HepG2 (cell line): ENCODE measurements at regions not wholly inside any gene's neighbourhood (a gene's known extent, or its start where the extent isn't known, plus 50 kb on each side); places are given as distances from the start of the nearest gene placed in this dataset.

Experiments
- ATAC-seq: fragments of 200-7000 bp; cut with Tn5 transposase; 3 replicates; pipeline ENCODE4 v1.9.1; 2020; ENCODE audit warnings: mild to moderate bottlenecking, moderate library complexity
- BruUV-seq: library from RNA; stranded (reverse); fragments of 400-500 nt; replicated peaks from 2 replicates; lab custom pipeline; 2021; lab: Mats Ljungman, UMichigan
- CTCF ChIA-PET: fragments of 300-600 bp; formaldehyde crosslinking; extraction: SDS; loops from one replicate; lab custom pipeline; 2021; ENCODE audit warnings: low total read pairs, inconsistent platforms, low intra/inter-chr PET ratio; lab: Yijun Ruan, JAX
- POLR2A ChIA-PET: fragments of 350-600 bp; sonication (Branson Sonifier 250); formaldehyde crosslinking; loops from one replicate; lab custom pipeline; 2020; ENCODE audit warnings: antibody characterized with exemption, inconsistent platforms; lab: Yijun Ruan, JAX
- DNase-seq: peaks from one replicate; pipeline ENCODE4 v3.0.0-alpha.2; 2015; ENCODE audit warnings: low spot score
- FAIRE-seq: peaks from 3 replicates; lab custom pipeline; 2011; peaks lifted over from hg19 to GRCh38; lab: Jason Lieb, UNC
- H2AFZ ChIP-seq: one replicate; pipeline ENCODE4 v1.6.1; 2011; ENCODE audit warnings: low read length, inconsistent platforms
- H3K27ac ChIP-seq: fragments of 300-600 bp; 3 replicates; pipeline ENCODE4 v1.8.0; 2011; ENCODE audit warnings: mixed run types, mild to moderate bottlenecking, mixed read lengths, low read length, inconsistent platforms; ENCODE audit not compliant: insufficient read depth; ENCODE audit errors: extremely low read length
- H3K27me3 ChIP-seq, 2 experiments: fragments of 200-600 bp in 1 of 2; 2 replicates in 1 of 2; 3 replicates in 1 of 2; pipeline versions ENCODE4 v1.6.0 to v1.8.0; 2011; ENCODE audit warnings: low read length in 2 of 2, mild to moderate bottlenecking in 2 of 2, moderate library complexity in 2 of 2, inconsistent platforms in 1 of 2; ENCODE audit not compliant: insufficient read depth in 2 of 2, control insufficient read depth in 1 of 2
- H3K36me3 ChIP-seq, 2 experiments: fragments of 200-600 bp in 1 of 2; replicated peaks in 1 of 2; 2 replicates in 1 of 2; 3 replicates in 1 of 2; pipeline versions ENCODE4 v1.5.1 to v1.8.0; 2011; ENCODE audit warnings: low read length in 2 of 2, inconsistent platforms in 1 of 2; ENCODE audit not compliant: insufficient read depth in 2 of 2, control insufficient read depth in 1 of 2
- H3K4me1 ChIP-seq: 2 replicates; pipeline ENCODE4 v1.5.1; 2012; ENCODE audit warnings: low read length, inconsistent platforms; ENCODE audit not compliant: insufficient read depth
- H3K4me2 ChIP-seq: 2 replicates; pipeline ENCODE4 v1.6.0; 2011; ENCODE audit warnings: low read depth, low read length, inconsistent platforms
- H3K4me3 ChIP-seq, 3 experiments: fragments of 200-600 bp in 1 of 3; sonication (generic), shearing (Covaris generic) in 1 of 3; replicated peaks in 1 of 3; 2 replicates each; pipeline ENCODE4 v1.5.1; 2011 to 2016; ENCODE audit warnings: low read length in 3 of 3, inconsistent platforms in 2 of 3, low read depth in 2 of 3, mild to moderate bottlenecking in 2 of 3, control low read depth in 1 of 3, mixed read lengths in 1 of 3; ENCODE audit not compliant: insufficient read depth in 1 of 3
- H3K79me2 ChIP-seq: one replicate; pipeline ENCODE4 v1.6.1; 2011; ENCODE audit warnings: low read length, inconsistent platforms; ENCODE audit not compliant: insufficient read depth
- H3K9ac ChIP-seq: 2 replicates; pipeline ENCODE4 v1.6.0; 2011; ENCODE audit warnings: mild to moderate bottlenecking, low read depth, low read length, inconsistent platforms; ENCODE audit not compliant: insufficient read depth
- H3K9me3 ChIP-seq: 2 replicates; pipeline ENCODE4 v1.5.1; 2012; ENCODE audit warnings: mild to moderate bottlenecking, low read length
- H4K20me1 ChIP-seq: 2 replicates; pipeline ENCODE4 v1.6.0; 2011; ENCODE audit warnings: inconsistent platforms, mild to moderate bottlenecking, low read length, moderate library complexity; ENCODE audit not compliant: insufficient read depth
- CEBPG ChIP-seq: IDR thresholded peaks from 2 replicates; pipeline ENCODE4 v1.6.1; 2016
- EHMT2 ChIP-seq: fragments of 200-600 bp; sonication (generic); IDR thresholded peaks from 2 replicates; pipeline ENCODE4 v1.7.0; 2017; ENCODE audit warnings: antibody characterized with exemption, low read depth, low read length, borderline replicate concordance
- FOXP1 ChIP-seq, 2 experiments: fragments of 450-650 bp in 1 of 2; IDR thresholded peaks; 2 replicates each; pipeline ENCODE4 v1.6.1; 2017 to 2018; ENCODE audit warnings: antibody characterized with exemption in 1 of 2
- MIER3 ChIP-seq: IDR thresholded peaks from 2 replicates; pipeline ENCODE4 v1.6.1; 2016; ENCODE audit warnings: missing compliant biosample characterization, borderline replicate concordance
- SMAD3 ChIP-seq: sonication (generic); formaldehyde crosslinking; IDR thresholded peaks from 2 replicates; pipeline ENCODE4 v1.4.0; 2020; ENCODE audit warnings: missing genetic modification reagents
- ZFAT ChIP-seq: sonication (generic); formaldehyde crosslinking; conservative IDR thresholded peaks from 2 replicates; pipeline ENCODE4 v1.8.1; 2023; ENCODE audit warnings: missing genetic modification reagents, inconsistent platforms
- ZNF670 ChIP-seq: sonication (generic); formaldehyde crosslinking; IDR thresholded peaks from 2 replicates; pipeline ENCODE4 v1.8.0; 2022; ENCODE audit warnings: mild to moderate bottlenecking, missing genetic modification reagents, borderline replicate concordance
- WGBS: methylation state at CpG from one replicate; pipeline ENCODE4 v1.1.6; 2017; ENCODE audit warnings: low lambda C conversion rate; 5-methylcytosine and 5-hydroxymethylcytosine counted together
- in situ Hi-C: cut with HindIII; loops from 2 replicates; pipeline ENCODE4 v1.10.0; 2017; ENCODE audit warnings: low pct_unique_long_range_greater_than_20kb; ENCODE audit not compliant: extremely low pct_ligation_motif_present
- intact Hi-C: fragments of 100-400 bp; cut with micrococcal nuclease; formaldehyde crosslinking; loops from one replicate; pipeline ENCODE4 v1.10.0; 2022; ENCODE audit not compliant: unreplicated experiment
- TF ChIP-seq, protein P1 (sequence below): sonication (generic); formaldehyde crosslinking; IDR thresholded peaks from 2 replicates; pipeline ENCODE4 v1.5.0; 2020; ENCODE audit warnings: mild to moderate bottlenecking, missing genetic modification reagents, moderate library complexity

DNA sequence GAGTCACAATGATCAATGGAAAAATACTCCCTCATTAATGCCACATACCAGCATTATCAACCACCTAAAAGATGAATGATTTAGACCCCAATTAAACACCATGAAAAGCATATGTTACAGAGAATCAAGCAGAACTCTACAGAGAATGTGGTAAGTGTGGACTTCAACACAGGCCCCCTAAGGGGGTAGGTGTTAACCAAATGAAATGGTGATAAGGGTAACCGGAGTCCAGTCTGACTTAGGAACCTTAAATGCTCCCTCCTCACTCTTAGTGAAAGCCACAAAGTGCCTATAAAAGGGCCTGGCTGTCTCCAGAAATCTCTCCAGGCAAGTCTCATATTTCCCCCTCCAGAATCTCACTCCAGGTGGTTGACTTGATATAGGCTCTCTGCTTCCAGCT, 149.2 kb upstream of the FOXD3 start (continued):
- no peak for TF ChIP-seq FOXP1 (IDR thresholded peaks at IDR 0.05)
- TF ChIP-seq FOXP1 (CRISPR knock-in tag; IDR thresholded peaks at IDR 0.05), result no peak

DNA sequence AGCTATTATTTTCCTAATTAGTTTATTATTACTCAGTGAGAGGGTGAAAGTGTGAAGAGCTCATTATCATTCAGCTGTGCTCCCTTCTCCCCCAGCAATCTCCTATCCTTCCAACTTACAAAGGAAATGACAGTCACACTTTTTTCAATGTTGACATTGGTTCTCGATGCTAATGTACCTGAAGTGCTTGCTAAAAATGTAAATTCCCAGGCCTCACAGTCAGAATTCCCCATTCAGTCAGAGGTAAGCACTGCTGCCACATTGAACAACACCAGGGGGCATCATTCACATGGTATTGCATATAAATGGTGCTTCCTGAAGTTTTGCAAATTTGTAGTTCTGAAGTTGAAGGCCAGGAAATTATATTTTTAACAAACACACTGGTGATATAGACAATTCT, 132.7 kb upstream of the FOXD3 start:
- no peak overlapping the region for H3K27ac ChIP-seq
- H3K4me2 ChIP-seq, result no peak overlapping the region
- intact Hi-C loops, result no loop called here

More for the DNA sequence above, 132.7 kb upstream of the FOXD3 start:
- Histone ChIP-seq H3K9me3 (no peaks in the 10 kb centered on the region), H3K79me2 (no peaks in the 10 kb centered on the region), H3K36me3 (no peaks in the 10 kb centered on the region), H3K4me1 (no peaks in the 10 kb centered on the region), H2AFZ (no peak overlapping the region), H3K4me3 (no peak overlapping the region), H4K20me1 (no peaks in the 10 kb centered on the region), H3K9ac (no peak overlapping the region), H3K27me3 (no peaks in the 10 kb centered on the region)
- no TSS peak for BruUV-seq
- no peak for ATAC-seq
- ChIA-PET CTCF (no interaction called here), POLR2A (no interaction called here)
- DNase-seq, result no peak
- TF ChIP-seq EHMT2, result no peak
- TF ChIP-seq SMAD3 (CRISPR knock-in tag), result no peak
- TF ChIP-seq, protein P1, sequence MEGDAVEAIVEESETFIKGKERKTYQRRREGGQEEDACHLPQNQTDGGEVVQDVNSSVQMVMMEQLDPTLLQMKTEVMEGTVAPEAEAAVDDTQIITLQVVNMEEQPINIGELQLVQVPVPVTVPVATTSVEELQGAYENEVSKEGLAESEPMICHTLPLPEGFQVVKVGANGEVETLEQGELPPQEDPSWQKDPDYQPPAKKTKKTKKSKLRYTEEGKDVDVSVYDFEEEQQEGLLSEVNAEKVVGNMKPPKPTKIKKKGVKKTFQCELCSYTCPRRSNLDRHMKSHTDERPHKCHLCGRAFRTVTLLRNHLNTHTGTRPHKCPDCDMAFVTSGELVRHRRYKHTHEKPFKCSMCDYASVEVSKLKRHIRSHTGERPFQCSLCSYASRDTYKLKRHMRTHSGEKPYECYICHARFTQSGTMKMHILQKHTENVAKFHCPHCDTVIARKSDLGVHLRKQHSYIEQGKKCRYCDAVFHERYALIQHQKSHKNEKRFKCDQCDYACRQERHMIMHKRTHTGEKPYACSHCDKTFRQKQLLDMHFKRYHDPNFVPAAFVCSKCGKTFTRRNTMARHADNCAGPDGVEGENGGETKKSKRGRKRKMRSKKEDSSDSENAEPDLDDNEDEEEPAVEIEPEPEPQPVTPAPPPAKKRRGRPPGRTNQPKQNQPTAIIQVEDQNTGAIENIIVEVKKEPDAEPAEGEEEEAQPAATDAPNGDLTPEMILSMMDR (CRISPR knock-in tag), result 0 out of 2 replicates have a peak, but pooled peaks have one; percentile 23
- no peak for TF ChIP-seq ZNF670
- no peak for TF ChIP-seq ZFAT (CRISPR knock-in tag)
- no peak for TF ChIP-seq MIER3 (CRISPR knock-in tag)
- TF ChIP-seq CEBPG (CRISPR knock-in tag), result no peak
- WGBS, result 0% methylated on average over 1 of the region's 1 CpG
- FAIRE-seq, result no peak
- in situ Hi-C loops, result no loop called here
